GM21737 (cell line): ENCODE measurements at regions not wholly inside any gene's neighbourhood (a gene's known extent, or its start where the extent isn't known, plus 50 kb on each side); places are given as distances from the start of the nearest gene placed in this dataset.

Experiments
- ATAC-seq: cut with Tn5 transposase; IDR thresholded peaks from one replicate; pipeline ENCODE4 v1.9.1; 2021; ENCODE audit warnings: mild to moderate bottlenecking, moderate library complexity; ENCODE audit not compliant: unreplicated experiment

DNA sequence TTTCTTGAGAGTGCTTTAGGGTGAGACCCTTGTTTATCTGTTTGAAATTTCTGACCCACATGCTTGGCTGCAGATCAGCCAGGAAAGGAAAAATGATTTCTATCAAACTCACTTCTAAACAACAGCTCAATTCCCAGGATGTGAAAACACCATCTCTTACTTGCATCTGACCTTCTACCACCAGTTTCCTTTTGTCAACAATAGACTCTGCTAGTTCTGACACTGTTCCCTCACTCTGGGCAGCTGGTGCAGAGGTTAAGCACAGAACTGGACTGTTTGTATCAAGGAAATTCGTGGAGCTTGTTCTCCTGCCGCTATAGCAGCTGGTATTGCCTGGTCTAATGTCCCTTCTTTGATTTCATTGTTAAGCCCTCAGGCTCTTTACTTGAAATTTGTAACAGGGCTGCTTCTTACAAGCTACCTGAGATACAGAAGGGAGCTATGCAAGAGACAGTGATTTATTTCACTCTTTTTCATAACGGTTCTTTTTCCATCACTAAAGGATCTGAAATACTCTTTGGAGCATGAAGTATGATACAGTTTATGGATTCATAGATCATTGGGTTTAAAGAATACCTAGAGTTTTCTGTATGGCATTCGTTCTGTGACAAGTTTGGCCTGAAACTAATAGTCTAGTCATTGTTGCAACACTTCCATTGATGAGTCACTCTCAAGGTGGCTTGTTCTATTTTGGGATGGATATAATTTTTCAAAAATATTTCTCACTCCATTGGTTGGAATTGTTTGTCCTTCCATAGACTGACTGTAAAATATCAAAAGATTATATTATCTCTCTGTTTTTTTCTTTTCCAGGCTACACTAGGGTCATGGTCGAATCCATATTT is 178.2 kb upstream of the ZC3H12C start:
- ATAC-seq: no peak

DNA sequence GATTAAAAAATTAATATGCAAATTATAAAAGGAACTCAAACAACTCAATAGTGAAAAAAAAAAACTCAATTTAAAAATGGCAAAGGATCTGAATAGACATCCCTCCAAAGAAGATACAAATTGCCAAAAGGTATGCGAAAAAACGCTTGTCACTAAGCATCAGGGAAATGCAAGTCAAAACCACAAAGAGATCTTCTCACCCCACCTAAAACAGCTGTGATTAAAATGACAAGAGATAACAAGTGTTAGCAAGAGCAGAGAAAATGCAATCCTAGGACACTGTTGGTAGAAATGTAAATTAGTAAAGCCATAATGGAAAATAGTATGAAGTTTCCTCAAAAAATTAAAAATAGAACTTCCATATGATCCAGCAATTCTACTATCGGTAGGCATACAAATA is 166.3 kb upstream of the ZC3H12C start:
- no peak for ATAC-seq

DNA sequence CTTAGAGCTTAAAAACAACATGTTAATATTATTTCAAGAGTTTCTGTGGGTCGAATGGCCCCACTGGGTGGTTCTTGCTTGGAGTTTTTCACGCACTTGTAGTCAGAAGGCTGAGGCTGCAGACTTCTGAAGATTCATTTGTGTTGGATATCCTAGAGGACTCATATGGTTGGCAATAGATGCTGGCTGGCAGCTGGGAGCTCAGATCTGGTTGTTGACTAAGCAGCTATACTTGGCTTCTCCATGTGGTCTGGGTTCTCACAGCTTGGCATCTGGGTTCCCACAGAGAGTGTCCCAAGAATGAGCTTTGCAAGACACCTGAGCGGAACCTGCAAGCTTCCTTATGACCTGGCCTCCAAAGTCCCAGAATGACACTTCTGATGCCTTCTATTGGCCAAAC is 163.9 kb upstream of the ZC3H12C start:
- ATAC-seq: no peak

DNA sequence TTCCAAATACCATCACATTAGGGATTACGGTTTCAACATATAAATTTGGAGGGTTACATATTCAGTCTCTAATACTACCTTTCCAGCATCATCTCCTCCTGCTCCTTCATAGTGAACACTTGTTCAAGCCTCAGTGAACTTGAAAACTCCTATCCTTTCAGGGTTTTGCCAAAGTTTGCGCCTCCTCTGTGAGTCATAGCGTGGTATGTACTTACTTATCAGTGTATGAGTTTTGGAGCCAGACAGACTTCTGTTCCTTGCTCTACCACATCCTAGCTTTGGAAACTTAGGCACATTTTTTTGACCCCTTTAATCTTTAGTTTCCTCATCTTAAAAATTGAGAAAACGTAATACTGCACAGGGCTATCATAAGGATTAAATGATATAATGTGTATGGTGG is 160.1 kb upstream of the ZC3H12C start:
- no peak for ATAC-seq

DNA sequence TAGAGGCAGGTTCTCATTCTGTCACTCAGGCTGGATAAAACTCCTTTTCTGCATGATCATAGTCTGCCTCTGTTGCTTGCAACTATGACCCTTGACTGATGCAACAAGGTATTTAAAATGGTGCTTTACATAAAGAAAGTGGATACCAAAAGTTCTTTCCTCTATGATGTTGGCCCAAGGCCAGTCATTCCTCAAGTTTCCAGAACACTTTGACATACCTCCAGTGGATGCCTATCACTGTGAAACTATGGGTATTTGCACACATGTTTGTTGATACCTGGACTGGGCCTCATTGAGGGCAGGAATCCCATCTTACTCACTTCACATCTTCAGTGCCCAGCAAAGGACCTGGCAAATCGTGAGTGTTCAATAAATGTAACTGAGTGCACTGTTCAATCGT is 159.0 kb upstream of the ZC3H12C start:
- no peak for ATAC-seq

GRCh38 chr11:109936661-109937180 is 156.5 kb upstream of the ZC3H12C start:
- no peak for ATAC-seq

GRCh38 chr11:109937968-109938367 is 155.2 kb upstream of the ZC3H12C start:
- ATAC-seq: no peak

- no peak for ATAC-seq
Observed at GRCh38 chr11:109939166-109939810, 153.9 kb upstream of the ZC3H12C start.

DNA sequence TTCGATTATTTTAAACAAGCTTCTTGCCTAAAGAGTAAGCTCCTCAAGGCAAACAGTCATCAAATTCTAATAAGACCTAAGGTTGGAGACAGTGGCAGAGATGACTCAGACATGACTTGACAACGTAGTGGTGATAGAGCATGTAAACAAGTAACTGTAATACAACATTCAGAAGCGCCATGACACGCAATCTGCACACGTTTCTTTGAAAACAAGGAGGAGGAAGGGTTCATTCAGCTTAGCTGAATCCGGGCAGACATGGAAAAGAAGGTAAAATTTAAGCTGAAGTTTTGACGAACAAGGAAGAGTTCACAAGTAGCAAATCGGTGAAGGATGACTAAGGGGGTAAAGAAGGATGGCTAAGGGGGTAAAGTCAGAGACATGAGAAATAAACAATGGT is 152.4 kb upstream of the ZC3H12C start:
- no peak for ATAC-seq

DNA sequence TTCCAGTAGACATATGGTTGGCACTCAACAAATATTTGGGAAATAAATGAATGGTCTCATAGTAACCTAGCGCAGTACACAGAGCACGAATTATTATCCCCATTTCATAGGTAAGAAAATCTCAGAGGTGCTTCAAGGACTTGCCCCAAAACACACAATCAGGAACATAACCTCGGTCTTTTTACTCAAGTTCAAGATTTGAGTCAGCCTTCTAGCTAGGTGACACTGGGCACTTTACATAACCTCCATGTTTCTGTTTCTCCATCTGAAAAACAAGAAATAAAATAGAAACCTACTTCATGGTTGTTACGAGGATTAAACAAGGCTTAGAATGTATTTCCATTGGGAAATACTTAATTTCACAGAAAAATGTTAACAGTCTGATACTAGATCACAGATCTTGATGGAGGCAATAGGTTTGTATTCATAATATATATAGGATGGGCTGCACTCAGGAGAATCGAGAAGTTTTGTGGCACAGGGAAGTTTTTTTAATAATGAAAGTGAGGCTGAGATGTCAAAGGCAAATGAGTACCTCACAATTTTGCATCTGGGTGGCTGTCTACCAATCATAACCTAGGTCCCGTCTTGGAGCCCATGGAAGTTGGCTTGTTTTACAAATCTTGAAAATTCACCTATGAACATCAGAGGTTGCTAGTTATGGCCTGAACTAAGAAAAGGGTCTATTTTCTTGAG is 147.4 kb upstream of the ZC3H12C start:
- ATAC-seq: peak; percentile 50

- ATAC-seq: peak; percentile 89
Observed at GRCh38 chr11:109946322-109946846, 146.8 kb upstream of the ZC3H12C start.

DNA sequence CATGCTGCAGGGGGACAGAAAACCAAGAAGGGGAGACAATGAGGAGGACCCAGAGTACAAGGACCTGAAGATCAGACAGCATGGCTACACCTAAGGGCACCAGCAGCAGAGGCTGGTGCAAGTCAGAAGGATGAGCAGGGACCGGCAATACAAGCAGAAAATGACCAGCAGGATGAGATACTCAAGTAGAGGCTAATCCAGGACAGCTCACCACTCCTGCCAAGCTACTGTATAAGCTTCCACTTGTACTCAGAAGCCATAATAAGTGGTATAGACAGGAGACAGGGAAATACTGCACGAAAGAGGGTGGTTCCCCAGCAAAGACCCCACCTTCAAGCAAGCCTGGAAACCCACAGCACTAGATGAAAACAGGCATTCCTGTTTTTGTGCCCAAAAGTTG is 138.7 kb upstream of the ZC3H12C start:
- no peak for ATAC-seq

DNA sequence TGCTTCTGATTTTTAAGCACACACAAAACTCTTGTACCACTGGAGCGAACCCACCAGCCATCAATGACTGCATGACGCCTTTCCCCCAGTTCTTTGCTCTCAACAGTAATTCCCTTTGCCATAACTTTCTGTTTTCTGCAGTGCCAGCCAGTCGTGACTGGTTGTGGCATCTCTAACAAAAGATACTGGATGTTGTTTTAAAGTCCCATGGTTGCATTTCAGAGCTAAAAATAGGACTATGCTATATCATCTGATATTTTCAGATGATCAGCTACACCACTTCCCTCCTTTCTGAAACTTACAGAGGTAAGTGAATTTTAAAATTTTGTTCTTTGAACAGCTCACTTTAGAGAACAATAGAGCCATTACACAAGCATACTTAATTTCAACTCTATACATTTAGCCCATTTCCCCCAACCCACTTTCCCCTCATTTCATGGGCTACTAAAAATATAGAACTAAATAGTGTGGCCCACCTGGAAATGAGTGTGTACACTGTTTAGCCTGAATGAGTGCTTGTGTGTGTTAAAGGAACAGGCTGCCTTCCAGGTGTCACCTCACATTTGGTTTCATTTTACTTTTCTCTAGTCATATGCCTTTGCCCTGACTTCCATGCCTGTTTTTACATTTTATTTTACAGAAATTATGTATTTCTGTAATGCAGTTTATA is 136.9 kb upstream of the ZC3H12C start:
- peak; percentile 82 for ATAC-seq

- peak; percentile 36 for ATAC-seq
Observed at GRCh38 chr11:109957000-109957399, 136.2 kb upstream of the ZC3H12C start.

DNA sequence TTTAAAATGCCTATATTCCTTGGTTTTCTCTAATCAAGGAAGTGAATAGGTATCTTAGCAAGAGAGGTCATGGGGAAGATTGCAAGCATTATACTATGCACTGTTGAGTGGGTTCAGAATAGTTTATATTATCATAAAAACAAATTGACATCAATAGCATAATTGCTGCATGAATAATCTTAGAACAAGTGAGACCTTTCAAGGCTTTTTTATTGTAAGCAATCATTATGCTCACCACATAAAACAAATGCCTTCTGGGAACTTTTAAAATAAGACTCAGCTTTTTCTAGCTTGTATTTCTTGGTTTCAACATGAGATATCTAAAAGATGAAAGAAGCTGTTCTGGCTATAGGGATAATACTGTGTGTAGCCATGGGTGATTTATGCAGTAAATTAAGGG is 135.6 kb upstream of the ZC3H12C start:
- ATAC-seq: no peak

DNA sequence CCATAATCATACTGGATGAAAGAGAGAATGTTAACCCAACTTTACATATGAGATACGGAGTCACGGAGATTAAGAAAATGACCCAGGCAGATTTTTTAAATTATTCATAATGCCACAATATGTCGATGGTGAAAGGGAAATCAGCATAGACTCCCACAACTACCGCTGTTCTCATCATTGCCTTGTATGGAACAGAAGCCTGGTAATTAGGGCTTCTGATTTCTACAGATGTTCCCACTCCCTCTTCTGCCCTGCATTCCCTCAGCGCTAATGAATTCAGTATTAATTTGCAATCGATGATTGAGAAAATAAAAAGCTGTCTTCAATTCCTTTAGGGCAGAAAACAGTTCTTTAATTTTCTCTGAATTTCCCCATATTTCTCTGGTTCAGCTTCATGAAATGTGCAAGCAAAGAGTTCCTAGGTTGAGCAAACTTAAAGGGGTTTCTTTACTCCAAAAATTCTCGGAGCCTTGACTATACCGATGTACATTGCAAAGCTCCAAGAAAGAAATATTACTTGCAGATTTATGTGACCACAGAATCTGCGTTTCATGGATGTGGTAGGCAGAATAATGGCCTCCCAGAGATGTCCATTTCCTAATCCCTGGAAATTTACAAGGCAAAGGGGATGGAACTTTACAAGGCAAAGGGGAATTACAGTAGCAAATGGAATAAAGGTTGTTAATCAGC is 134.9 kb upstream of the ZC3H12C start:
- no peak for ATAC-seq

DNA sequence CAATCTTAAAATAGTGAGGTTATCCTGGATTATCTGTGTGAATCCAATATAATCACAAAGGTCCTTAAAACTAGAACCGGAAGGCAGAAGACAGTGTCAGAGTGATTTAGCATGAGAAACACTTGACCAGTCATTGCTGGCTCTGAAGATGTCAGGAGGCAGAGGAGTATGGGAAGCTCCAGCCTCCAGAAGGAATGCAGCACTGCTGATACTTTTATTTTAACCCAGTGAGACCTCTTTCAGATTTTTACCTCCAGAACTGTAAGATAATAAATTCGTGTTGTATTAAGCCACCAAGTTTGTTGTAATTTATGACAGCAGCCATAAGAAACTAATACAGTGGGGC is 134.4 kb upstream of the ZC3H12C start:
- ATAC-seq: no peak

DNA sequence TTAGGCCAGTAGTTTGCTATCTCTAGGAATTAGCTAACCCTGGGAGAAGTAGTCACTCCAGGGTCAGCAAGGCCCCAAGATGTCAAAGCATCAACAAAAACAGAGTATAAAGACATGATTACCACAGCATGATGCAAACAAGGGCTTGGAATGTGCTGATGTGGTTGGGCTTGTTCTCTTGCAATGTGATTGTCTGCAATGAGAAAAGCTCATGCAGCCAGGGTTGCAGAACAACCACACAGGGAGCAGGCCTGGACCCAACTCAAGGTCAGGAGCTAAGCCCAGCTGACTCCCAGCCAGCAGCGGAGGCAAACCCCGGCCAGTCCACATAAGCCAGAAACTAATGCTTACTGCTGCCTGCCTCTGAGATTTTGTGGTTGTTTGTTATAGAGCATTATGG is 132.4 kb upstream of the ZC3H12C start:
- ATAC-seq: no peak

DNA sequence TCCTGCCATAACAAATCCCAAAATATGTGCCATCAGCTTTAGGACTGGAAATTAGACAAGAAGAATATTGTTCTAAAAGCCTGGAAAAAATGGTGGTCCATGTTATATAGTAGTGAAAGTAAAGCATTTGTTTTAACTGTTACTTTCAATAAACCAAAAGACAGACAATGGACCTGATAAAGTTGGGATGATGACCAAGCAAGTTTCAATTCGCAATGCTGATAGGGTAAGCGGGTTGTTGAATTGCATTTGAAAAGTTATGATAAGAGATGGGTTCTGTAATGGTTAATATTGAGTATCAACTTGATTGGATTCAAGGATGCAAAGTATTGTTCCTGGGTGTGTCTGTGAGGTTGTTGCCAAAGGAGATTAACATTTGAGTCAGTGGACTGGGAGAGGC is 131.9 kb upstream of the ZC3H12C start:
- no peak for ATAC-seq

DNA sequence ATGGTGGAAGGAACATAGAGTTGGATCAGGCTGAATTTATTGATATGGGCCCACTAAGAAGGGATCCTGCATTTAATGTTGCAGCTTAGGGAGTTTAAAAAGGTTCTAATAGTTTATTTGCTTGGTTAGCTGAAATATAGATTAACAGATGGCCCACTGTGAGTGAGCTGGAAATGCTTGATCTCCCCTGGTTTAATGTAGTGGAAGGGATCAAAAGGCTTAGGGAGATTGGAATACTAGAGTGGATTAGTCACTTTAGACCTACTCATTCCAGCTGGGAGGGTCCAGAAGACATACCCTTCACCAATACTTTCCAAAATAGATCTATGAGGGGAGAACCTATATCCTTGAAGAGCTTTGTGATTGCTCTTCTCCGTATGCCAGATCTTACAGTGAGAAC is 130.1 kb upstream of the ZC3H12C start:
- ATAC-seq: no peak
